ENCODE measurements at regions not wholly inside any gene's neighbourhood (a gene's known extent, or its start where the extent isn't known, plus 50 kb on each side); places are given as distances from the start of the nearest gene placed in this dataset.

GRCh38 chr2:65767946-65768345, 335.5 kb upstream of the SPRED2 start:
- no peak for TF ChIP-seq CTCF (IDR thresholded peaks at IDR 0.05; ENCODE audit: borderline replicate concordance, extremely low read depth, low read length, poor library complexity, severe bottlenecking)
- no peak for TF ChIP-seq EZH2 (IDR thresholded peaks at IDR 0.05; ENCODE audit: borderline replicate concordance, low read depth, low read length, severe bottlenecking)
